HG02973 (cell line): ENCODE measurements at regions not wholly inside any gene's neighbourhood (a gene's known extent, or its start where the extent isn't known, plus 50 kb on each side); places are given as distances from the start of the nearest gene placed in this dataset.

ENCODE experiments used
- ATAC-seq: cut with Tn5 transposase; IDR thresholded peaks from one replicate; pipeline ENCODE4 v1.9.1; 2021; ENCODE audit warnings: moderate library complexity; ENCODE audit not compliant: unreplicated experiment

- no peak for ATAC-seq
Observed at GRCh38 chr11:130706572-130706971, 209.7 kb downstream of the SNX19 start.

- ATAC-seq, result no peak
Observed at GRCh38 chr11:130707217-130707616, 209.1 kb downstream of the SNX19 start.

GRCh38 chr11:130709531-130709930 is 206.7 kb downstream of the SNX19 start:
- no peak for ATAC-seq

- ATAC-seq, result no peak
Observed at GRCh38 chr11:130710021-130710420, 206.3 kb downstream of the SNX19 start.

- no peak for ATAC-seq
Observed at GRCh38 chr11:130710497-130711012, 205.7 kb downstream of the SNX19 start.

GRCh38 chr11:130711193-130711592 is 205.1 kb downstream of the SNX19 start:
- no peak for ATAC-seq

GRCh38 chr11:130712480-130712879 is 203.8 kb downstream of the SNX19 start:
- ATAC-seq, result no peak

GRCh38 chr11:130715085-130715876 is 201.0 kb downstream of the SNX19 start:
- no peak for ATAC-seq

- ATAC-seq, result no peak
Observed at GRCh38 chr11:130715877-130716220, 200.4 kb downstream of the SNX19 start.

- ATAC-seq, result no peak
Observed at GRCh38 chr11:130718120-130718519, 198.2 kb downstream of the SNX19 start.

- ATAC-seq, result no peak
Observed at GRCh38 chr11:130719220-130719915, 196.9 kb downstream of the SNX19 start.

- no peak for ATAC-seq
Observed at GRCh38 chr11:130720232-130721022, 195.9 kb downstream of the SNX19 start.

- ATAC-seq, result no peak
Observed at GRCh38 chr11:130721023-130721681, 195.1 kb downstream of the SNX19 start.

- ATAC-seq, result no peak
Observed at GRCh38 chr11:130721736-130722135, 194.5 kb downstream of the SNX19 start.

- no peak for ATAC-seq
Observed at GRCh38 chr11:130722401-130722800, 193.9 kb downstream of the SNX19 start.

- ATAC-seq, result no peak
Observed at GRCh38 chr11:130725421-130726233, 190.7 kb downstream of the SNX19 start.

GRCh38 chr11:130726234-130727037 is 189.8 kb downstream of the SNX19 start:
- ATAC-seq, result no peak

- no peak for ATAC-seq
Observed at GRCh38 chr11:130727157-130728119, 188.8 kb downstream of the SNX19 start.
